Panc1 (cell line): ENCODE measurements at regions not wholly inside any gene's neighbourhood (a gene's known extent, or its start where the extent isn't known, plus 50 kb on each side); places are given as distances from the start of the nearest gene placed in this dataset.

Experiments used
- ATAC-seq: fragments of 200-7000 bp; cut with Tn5 transposase; 2 replicates; pipeline ENCODE4 v1.9.1; 2020; ENCODE audit warnings: mild to moderate bottlenecking, moderate library complexity
- BruUV-seq: library from RNA; stranded (reverse); fragments of 400-500 nt; replicated peaks from 2 replicates; lab custom pipeline; 2021; lab: Mats Ljungman, UMichigan
- CTCF ChIA-PET: fragments of 300-600 bp; sonication (Branson Sonifier 250); formaldehyde crosslinking; loops from one replicate; lab custom pipeline; 2022; ENCODE audit warnings: antibody characterized with exemption; lab: Charles Lee
- POLR2A ChIA-PET: fragments of 300-600 bp; sonication (Branson Sonifier 250); formaldehyde crosslinking; loops from one replicate; lab custom pipeline; 2022; ENCODE audit warnings: antibody characterized with exemption; lab: Charles Lee
- DNase-seq: peaks from one replicate; pipeline ENCODE4 v3.0.0-alpha.2; 2010; ENCODE audit warnings: low read depth, low spot score
- H3K27ac ChIP-seq: 2 replicates; pipeline ENCODE4 v1.5.1; 2011; ENCODE audit warnings: mild to moderate bottlenecking, low read length, inconsistent platforms
- H3K27me3 ChIP-seq: fragments of 200-500 bp; sonication (Bioruptor generic); 2 replicates; pipeline ENCODE4 v1.6.0; 2014; ENCODE audit warnings: low read length, inconsistent platforms; ENCODE audit not compliant: control insufficient read depth, insufficient read depth
- H3K36me3 ChIP-seq: fragments of 200-500 bp; sonication (Bioruptor generic); 2 replicates; pipeline ENCODE4 v1.5.1; 2014; ENCODE audit warnings: inconsistent platforms, mild to moderate bottlenecking, low read length, moderate library complexity; ENCODE audit not compliant: control insufficient read depth, insufficient read depth
- H3K4me1 ChIP-seq: 2 replicates; pipeline ENCODE4 v1.5.1; 2011; ENCODE audit warnings: inconsistent platforms, mild to moderate bottlenecking, low read length, moderate library complexity; ENCODE audit not compliant: control insufficient read depth, insufficient read depth
- H3K4me3 ChIP-seq, 2 experiments: 2 replicates each; pipeline ENCODE4 v1.5.1; 2011 to 2012; ENCODE audit warnings: low read depth in 2 of 2, low read length in 2 of 2, mild to moderate bottlenecking in 2 of 2, inconsistent platforms in 1 of 2, moderate library complexity in 1 of 2
- H3K9me3 ChIP-seq: fragments of 200-500 bp; sonication (Bioruptor generic); 2 replicates; pipeline ENCODE4 v1.5.1; 2014; ENCODE audit warnings: low read depth, mild to moderate bottlenecking, inconsistent platforms, low read length, moderate library complexity; ENCODE audit not compliant: control insufficient read depth, insufficient read depth
- POLR2AphosphoS5 ChIP-seq: IDR thresholded peaks from 2 replicates; pipeline ENCODE4 v1.6.1; 2012; ENCODE audit warnings: mild to moderate bottlenecking, low read depth, low read length, moderate library complexity
- SIN3A ChIP-seq: IDR thresholded peaks from 2 replicates; pipeline ENCODE4 v1.6.1; 2012; ENCODE audit warnings: low read depth, mild to moderate bottlenecking, low read length, moderate library complexity, borderline replicate concordance; ENCODE audit not compliant: insufficient read depth
- TCF7L2 ChIP-seq: IDR thresholded peaks from 2 replicates; pipeline ENCODE4 v1.6.1; 2011; ENCODE audit warnings: mild to moderate bottlenecking, low read depth, low read length, inconsistent platforms
- in situ Hi-C: cut with HindIII; loops from 2 replicates; pipeline ENCODE4 v1.10.0; 2016; ENCODE audit warnings: low sequenced_read_pairs, low pct_unique_long_range_greater_than_20kb
- intact Hi-C: fragments of 100-400 bp; cut with micrococcal nuclease; formaldehyde crosslinking; loops from one replicate; pipeline ENCODE4 v1.10.0; 2022; ENCODE audit not compliant: unreplicated experiment
- TF ChIP-seq, protein P1 (sequence below): fragments of 450-650 bp; IDR thresholded peaks from 2 replicates; pipeline ENCODE4 v1.5.1; 2017; ENCODE audit warnings: mild to moderate bottlenecking
- TF ChIP-seq, protein P2 (sequence below), 2 experiments: IDR thresholded peaks; 2 replicates each; pipeline ENCODE4 v1.6.1; 2011 to 2012; ENCODE audit warnings: low read depth in 2 of 2, control low read depth in 1 of 2, low read length in 1 of 2, mild to moderate bottlenecking in 1 of 2, moderate library complexity in 1 of 2; ENCODE audit not compliant: insufficient read depth in 1 of 2

DNA sequence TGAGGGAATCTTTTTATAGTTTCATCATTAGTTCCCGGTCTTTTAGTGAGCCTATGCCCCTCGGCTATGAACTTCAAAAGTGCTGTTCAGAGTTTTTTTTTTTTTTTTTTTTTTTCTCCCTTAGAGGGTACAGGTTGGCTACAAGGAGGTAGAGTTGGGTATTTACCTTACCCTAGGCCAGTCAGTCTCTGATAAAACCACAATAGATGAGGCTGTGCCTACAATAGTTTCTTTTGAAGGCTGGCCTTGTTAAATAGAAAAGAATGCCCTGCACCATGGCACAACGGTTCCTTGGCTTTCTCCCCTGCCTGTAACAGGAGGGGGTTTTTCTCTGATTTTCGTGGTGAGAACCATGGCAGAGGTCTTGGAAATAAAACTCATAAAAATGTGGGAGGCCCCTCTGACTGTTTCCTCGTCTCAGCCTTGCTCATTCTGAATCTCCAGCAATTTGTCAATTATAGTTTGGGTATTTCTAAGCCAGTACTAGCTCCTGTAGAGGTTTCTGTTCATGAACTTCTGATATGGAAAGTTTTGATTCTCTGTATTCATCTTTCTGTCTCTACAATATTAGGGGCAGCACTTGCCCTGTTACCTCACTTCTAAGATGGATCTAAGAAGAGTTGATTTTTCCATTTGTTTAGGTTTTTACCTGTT lies 152.0 kb downstream of the MTRR start:
- ChIA-PET CTCF (no interaction called here), POLR2A (no interaction called here)
- Histone ChIP-seq H3K27me3 (no peaks in the 10 kb centered on the region), H3K36me3 (no peaks in the 10 kb centered on the region), H3K27ac (no peak overlapping the region), H3K4me1 (no peaks in the 10 kb centered on the region), H3K9me3 (no peaks in the 10 kb centered on the region), H3K4me3 (no peak overlapping the region)
- ATAC-seq (no peak), DNase-seq (no peak)
- TF ChIP-seq, protein P1, sequence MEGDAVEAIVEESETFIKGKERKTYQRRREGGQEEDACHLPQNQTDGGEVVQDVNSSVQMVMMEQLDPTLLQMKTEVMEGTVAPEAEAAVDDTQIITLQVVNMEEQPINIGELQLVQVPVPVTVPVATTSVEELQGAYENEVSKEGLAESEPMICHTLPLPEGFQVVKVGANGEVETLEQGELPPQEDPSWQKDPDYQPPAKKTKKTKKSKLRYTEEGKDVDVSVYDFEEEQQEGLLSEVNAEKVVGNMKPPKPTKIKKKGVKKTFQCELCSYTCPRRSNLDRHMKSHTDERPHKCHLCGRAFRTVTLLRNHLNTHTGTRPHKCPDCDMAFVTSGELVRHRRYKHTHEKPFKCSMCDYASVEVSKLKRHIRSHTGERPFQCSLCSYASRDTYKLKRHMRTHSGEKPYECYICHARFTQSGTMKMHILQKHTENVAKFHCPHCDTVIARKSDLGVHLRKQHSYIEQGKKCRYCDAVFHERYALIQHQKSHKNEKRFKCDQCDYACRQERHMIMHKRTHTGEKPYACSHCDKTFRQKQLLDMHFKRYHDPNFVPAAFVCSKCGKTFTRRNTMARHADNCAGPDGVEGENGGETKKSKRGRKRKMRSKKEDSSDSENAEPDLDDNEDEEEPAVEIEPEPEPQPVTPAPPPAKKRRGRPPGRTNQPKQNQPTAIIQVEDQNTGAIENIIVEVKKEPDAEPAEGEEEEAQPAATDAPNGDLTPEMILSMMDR, result no peak
- TF ChIP-seq TCF7L2, result no peak
- TF ChIP-seq SIN3A, result no peak
- no peak for TF ChIP-seq POLR2AphosphoS5
- TF ChIP-seq, protein P2, sequence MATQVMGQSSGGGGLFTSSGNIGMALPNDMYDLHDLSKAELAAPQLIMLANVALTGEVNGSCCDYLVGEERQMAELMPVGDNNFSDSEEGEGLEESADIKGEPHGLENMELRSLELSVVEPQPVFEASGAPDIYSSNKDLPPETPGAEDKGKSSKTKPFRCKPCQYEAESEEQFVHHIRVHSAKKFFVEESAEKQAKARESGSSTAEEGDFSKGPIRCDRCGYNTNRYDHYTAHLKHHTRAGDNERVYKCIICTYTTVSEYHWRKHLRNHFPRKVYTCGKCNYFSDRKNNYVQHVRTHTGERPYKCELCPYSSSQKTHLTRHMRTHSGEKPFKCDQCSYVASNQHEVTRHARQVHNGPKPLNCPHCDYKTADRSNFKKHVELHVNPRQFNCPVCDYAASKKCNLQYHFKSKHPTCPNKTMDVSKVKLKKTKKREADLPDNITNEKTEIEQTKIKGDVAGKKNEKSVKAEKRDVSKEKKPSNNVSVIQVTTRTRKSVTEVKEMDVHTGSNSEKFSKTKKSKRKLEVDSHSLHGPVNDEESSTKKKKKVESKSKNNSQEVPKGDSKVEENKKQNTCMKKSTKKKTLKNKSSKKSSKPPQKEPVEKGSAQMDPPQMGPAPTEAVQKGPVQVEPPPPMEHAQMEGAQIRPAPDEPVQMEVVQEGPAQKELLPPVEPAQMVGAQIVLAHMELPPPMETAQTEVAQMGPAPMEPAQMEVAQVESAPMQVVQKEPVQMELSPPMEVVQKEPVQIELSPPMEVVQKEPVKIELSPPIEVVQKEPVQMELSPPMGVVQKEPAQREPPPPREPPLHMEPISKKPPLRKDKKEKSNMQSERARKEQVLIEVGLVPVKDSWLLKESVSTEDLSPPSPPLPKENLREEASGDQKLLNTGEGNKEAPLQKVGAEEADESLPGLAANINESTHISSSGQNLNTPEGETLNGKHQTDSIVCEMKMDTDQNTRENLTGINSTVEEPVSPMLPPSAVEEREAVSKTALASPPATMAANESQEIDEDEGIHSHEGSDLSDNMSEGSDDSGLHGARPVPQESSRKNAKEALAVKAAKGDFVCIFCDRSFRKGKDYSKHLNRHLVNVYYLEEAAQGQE (IDR thresholded peaks at IDR 0.05; ENCODE audit: insufficient read depth in 1 of 2, low read depth in 2 of 2, low read length in 1 of 2), result no peak
- in situ Hi-C loops (no loop called here), intact Hi-C loops (no loop called here)
- no TSS peak for BruUV-seq

DNA sequence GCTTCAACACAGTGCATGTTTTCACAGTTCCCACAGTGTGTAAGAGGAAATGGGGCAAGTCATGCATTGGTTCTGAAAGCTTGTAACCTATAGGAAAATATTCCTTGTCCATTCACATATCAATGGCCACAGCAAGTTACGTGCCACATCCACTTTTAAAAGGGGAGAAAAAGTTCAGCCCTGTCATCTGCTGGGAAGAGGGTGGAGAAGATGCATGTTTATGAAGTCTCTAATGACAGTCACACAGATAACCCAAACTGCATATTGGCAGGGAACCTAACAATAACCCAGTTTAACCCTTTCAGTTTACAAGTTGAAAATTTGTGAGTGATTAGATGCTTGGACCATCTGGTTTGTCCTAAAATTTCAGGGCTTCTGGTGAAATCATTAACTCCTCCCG lies 159.3 kb downstream of the MTRR start:
- no TSS peak for BruUV-seq
- H3K36me3 ChIP-seq, result no peaks in the 10 kb centered on the region
- H3K27ac ChIP-seq, result no peak overlapping the region
- ATAC-seq (no peak), DNase-seq (no peak)
- in situ Hi-C loops, result no loop called here
- no peaks in the 10 kb centered on the region for H3K4me1 ChIP-seq
- ChIA-PET POLR2A (no interaction called here), CTCF (no interaction called here)
- TF ChIP-seq, protein P1, result no peak
- TF ChIP-seq TCF7L2, result no peak
- TF ChIP-seq SIN3A, result no peak
- TF ChIP-seq, protein P2 (IDR thresholded peaks at IDR 0.05; ENCODE audit: insufficient read depth in 1 of 2, low read depth in 2 of 2, low read length in 1 of 2), result no peak
- no peak for TF ChIP-seq POLR2AphosphoS5
- H3K27me3 ChIP-seq, result no peaks in the 10 kb centered on the region
- intact Hi-C loops, result no loop called here
- no peak overlapping the region for H3K4me3 ChIP-seq
- H3K9me3 ChIP-seq, result no peaks in the 10 kb centered on the region
